HG02642 (cell line): ENCODE measurements at regions not wholly inside any gene's neighbourhood (a gene's known extent, or its start where the extent isn't known, plus 50 kb on each side); places are given as distances from the start of the nearest gene placed in this dataset.
"Not testable (repeated sequence)": the region's sequence is repeated elsewhere in the genome, so short reads cannot be mapped to it uniquely, and the experiment has no call there.

Experiments
- ATAC-seq: cut with Tn5 transposase; IDR thresholded peaks from one replicate; pipeline ENCODE4 v1.9.1; 2021; ENCODE audit warnings: mild to moderate bottlenecking; ENCODE audit not compliant: unreplicated experiment, poor library complexity

DNA sequence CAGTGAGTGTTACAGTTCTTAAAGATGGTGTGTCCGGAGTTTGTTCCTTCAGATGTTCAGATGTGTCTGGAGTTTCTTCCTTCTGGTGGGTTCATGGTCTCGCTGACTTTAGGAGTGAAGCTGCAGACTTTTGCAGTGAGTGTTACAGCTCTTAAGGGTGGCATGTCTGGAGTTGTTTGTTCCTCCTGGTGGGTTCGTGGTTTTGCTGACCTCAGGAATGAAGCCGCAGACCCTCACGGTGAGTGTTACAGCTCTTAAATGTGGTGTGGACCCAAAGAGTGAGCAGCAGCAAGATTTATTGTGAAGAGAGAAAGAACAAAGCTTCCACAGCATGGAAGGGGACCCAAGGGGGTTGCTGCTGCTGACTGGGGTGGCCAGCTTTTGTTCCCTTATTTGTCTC, 159.6 kb downstream of the POLR1F start:
- not testable (repeated sequence) for ATAC-seq

DNA sequence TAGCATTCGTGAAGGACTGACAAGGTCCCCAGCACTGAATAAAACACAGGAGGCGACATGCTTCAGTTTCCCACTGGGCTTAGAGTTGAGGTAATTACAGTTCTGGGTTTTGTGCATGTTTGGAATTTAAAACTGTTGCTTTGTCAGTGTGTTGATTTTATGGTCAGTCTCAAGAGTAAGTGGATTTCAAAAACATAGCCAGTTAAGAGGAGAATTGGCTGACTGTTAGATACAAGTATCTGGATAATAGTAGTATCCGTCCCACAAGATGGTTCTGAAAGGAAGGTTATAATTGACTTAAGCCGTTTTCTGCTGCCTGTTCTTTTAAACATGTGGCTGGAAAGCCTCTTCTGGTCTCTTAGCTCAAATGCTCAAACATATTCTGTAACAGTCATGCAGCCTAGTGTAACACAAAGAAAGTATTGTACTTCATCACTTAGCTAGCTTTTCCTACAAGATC, 170.9 kb downstream of the POLR1F start:
- ATAC-seq = no peak

GRCh38 chr7:19533266-19533665, 175.6 kb downstream of the POLR1F start:
- ATAC-seq = no peak

DNA sequence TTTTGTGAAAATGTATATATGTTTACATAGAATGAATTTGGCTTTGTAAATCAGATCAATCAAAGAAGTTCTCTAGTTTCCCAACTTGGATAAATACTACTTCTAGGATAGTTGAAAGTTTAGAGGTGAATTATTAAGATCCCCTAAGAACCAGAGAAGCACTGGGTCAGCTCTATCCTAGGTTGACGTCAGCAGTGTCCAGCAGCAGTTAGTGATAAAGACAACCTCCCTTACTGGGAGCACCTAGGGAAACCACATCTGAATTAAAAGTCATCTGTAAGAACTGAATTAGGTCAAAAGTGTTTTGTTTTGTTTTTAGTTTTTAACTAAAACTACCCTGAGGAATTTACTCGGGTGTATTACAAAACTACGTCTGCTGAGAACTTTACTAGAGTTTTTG, 178.0 kb downstream of the POLR1F start:
- no peak for ATAC-seq

GRCh38 chr7:19530261-19530660, 178.6 kb downstream of the POLR1F start:
- ATAC-seq = no peak

GRCh38 chr7:19526639-19527038, 182.2 kb downstream of the POLR1F start:
- no peak for ATAC-seq

- ATAC-seq = no peak
Measured at GRCh38 chr7:19522486-19522885, 186.4 kb downstream of the POLR1F start.

GRCh38 chr7:19520392-19520791, 188.4 kb downstream of the POLR1F start:
- no peak for ATAC-seq

GRCh38 chr7:19519443-19520021, 189.3 kb downstream of the POLR1F start:
- ATAC-seq = no peak

- not testable (repeated sequence) for ATAC-seq
Measured at GRCh38 chr7:19517546-19517945, 191.3 kb downstream of the POLR1F start.

DNA sequence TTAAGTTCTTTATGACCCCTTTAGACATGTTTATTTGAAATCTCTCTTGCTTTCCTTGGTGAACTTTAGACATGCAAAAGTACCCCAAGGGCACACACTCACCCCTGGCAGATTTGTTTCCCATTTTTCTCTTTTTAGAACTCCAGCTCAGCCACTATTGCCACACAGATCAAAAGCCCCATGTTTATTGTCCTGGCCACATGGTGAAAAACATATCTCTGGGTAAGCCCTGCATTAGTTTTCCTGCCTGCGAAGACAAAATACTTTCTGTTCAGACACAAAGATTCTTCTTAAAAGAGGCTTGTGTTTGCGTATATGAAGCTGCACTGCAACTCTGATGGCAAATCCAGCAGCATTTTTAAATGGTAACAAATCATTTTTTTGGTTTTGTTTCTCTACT, 200.0 kb downstream of the POLR1F start:
- no peak for ATAC-seq

GRCh38 chr7:19508124-19508523, 200.7 kb downstream of the POLR1F start:
- no peak for ATAC-seq

GRCh38 chr7:19491821-19492452, 216.9 kb downstream of the POLR1F start:
- no peak for ATAC-seq

DNA sequence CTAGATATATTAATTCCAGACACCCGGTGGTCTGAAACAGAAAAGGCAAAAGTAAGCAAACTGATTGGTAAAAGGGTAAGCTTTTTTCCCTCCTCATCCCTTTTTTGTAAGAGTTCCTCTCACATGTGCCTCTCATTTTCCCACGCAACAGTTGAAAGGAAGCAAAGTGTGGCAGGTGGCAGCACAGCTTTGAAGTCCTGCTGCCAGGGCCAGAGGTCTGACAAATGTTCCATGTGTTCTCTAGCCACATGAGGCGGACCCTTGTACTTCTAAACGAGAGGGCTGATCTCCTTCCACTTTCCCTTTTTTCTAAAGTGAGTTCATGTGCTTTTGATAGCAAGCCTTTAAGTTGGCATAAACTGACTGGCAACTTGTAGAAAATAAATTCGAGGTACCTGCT, 217.5 kb downstream of the POLR1F start:
- no peak for ATAC-seq

DNA sequence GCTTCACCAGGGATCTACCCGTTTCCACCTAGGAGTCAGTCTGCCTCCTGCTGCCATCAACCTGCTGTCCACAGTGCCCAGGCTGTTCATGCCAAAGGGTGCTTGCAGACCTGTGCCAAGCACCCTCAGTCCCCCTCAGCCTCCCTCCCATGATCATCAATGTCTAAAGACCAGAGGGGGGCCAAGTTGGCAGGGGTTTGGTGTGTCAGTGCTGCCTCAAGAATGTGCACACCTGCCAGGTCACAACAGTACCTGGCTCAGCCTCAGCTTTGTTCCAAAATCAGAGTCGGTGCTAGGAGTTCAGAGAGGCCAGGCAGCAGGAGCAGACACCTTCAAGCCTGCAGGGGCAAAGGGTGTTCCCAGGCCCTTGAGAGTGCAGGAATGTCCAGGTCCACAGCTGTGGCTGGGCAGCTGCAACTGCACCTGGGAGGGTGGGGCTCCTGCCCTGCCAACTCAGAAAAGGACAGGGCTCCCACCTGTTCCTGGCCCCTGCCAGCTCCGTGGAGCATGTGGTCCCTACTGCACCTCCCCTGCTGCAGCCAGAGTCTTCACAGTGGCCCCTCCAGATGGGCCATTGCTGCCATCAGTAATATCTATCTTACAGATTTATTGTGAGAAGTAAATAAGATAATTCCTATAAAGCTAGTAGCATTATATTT, 219.5 kb downstream of the POLR1F start:
- ATAC-seq = no peak

DNA sequence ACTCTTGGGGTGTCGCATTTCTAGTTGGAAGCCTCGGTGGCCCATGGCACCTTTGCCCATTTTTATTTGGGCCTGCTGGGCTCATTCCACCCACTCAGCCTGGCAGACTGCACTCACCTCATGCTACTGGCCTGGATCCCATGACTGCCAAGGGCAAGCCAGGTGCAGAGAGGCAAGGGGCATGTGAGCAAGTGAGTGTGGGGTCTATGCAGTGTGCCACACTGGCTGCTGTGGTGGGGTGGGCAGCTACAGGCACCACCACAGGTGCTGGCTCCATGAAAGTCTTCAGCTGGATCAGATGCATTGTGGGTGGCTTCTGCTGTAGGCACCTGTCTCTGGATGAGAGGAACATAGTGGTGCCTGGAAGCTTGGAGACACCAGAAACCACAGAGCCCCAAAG, 220.8 kb downstream of the POLR1F start:
- ATAC-seq = no peak

GRCh38 chr7:19482628-19483027, 226.2 kb downstream of the POLR1F start:
- ATAC-seq = no peak

GRCh38 chr7:19480383-19480782, 228.5 kb downstream of the POLR1F start:
- ATAC-seq = no peak

- ATAC-seq = no peak
Measured at GRCh38 chr7:19470031-19470430, 238.8 kb downstream of the POLR1F start.

DNA sequence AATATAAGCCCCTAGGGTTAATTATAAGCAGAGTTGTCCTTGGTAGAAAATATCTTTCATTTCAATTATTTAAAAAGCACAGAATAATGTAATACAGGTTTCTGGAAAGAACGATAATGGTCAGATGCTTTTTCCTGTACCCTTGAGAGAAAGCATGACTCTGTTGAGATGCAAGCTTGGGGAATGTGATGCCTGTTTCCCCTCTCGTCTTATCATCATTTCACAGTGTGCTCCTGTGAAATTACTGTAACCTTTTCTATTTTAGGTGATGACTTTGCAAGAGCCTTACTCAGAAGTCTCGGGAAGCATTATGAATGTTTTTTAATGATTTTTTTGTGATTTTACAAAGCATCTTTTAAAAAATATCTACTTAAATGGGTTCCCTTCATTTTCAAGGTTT, 243.0 kb downstream of the POLR1F start:
- ATAC-seq = no peak

- ATAC-seq = no peak
Measured at GRCh38 chr7:19464751-19465150, 244.1 kb downstream of the POLR1F start.

- no peak for ATAC-seq
Measured at GRCh38 chr7:19464241-19464640, 244.6 kb downstream of the POLR1F start.
